ENCODE measurements at regions not wholly inside any gene's neighbourhood (a gene's known extent, or its start where the extent isn't known, plus 50 kb on each side); places are given as distances from the start of the nearest gene placed in this dataset.

DNA sequence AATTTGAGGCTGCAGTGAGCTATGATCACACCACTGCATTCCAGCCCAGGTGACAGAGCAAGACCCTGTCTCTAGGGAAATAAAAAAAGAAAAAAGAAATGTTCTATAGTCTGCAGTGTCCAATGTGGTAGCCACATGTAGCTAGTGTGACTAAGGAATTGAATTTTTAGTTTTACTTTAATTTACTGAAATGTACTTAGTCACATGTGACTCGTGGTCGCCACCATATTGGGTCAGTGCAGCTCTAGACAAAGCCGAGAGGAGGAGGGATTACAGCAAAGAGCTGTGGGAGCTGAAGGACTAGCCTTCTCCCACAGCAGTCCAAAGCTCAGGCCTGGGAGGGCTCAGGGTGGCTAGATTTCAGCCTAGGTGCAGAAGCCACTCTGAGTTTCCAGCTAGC lies 65.9 kb upstream of the NTRK3 start:
- POLR2A ChIA-PET = interaction anchor here (0.5 kb wide), 1 partner anchor 82 kb away, joined by 3 read pairs; no protein-coding TSS in a partner anchor

GRCh38 chr15:88321271-88321670 lies 64.7 kb upstream of the NTRK3 start:
- no peak overlapping the region for H3K4me3 ChIP-seq (ENCODE audit: low read depth, low read length, poor library complexity, severe bottlenecking)
- CTCF ChIA-PET (ENCODE audit: unreplicated experiment) = no interaction called here

More for the DNA sequence above, 65.9 kb upstream of the NTRK3 start:
- no TSS peak for BruUV-seq (replicated peaks)
- no peak for TF ChIP-seq EZH2phosphoT487 (IDR thresholded peaks at IDR 0.05; ENCODE audit: borderline replicate concordance, low read depth, low read length)
- TF ChIP-seq, protein P1, sequence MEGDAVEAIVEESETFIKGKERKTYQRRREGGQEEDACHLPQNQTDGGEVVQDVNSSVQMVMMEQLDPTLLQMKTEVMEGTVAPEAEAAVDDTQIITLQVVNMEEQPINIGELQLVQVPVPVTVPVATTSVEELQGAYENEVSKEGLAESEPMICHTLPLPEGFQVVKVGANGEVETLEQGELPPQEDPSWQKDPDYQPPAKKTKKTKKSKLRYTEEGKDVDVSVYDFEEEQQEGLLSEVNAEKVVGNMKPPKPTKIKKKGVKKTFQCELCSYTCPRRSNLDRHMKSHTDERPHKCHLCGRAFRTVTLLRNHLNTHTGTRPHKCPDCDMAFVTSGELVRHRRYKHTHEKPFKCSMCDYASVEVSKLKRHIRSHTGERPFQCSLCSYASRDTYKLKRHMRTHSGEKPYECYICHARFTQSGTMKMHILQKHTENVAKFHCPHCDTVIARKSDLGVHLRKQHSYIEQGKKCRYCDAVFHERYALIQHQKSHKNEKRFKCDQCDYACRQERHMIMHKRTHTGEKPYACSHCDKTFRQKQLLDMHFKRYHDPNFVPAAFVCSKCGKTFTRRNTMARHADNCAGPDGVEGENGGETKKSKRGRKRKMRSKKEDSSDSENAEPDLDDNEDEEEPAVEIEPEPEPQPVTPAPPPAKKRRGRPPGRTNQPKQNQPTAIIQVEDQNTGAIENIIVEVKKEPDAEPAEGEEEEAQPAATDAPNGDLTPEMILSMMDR (conservative IDR thresholded peaks at IDR 0.05; ENCODE audit: low read length) = no peak
- DNase-seq (ENCODE audit: low spot score) = no peak
- CTCF ChIA-PET (ENCODE audit: unreplicated experiment) = interaction anchor here (0.7 kb wide), 1 partner anchor 9 kb away, joined by 3 read pairs; no protein-coding TSS in a partner anchor
- Histone ChIP-seq H3K79me2 (ENCODE audit: insufficient read depth, low read depth, low read length) (no peaks in the 10 kb centered on the region), H2AFZ (ENCODE audit: low read length) (no peak overlapping the region), H3K27ac (ENCODE audit: low read depth, low read length, poor library complexity, severe bottlenecking) (no peak overlapping the region), H3K4me1 (ENCODE audit: insufficient read depth, low read length, poor library complexity, severe bottlenecking) (no peaks in the 10 kb centered on the region), H3K9me3 (ENCODE audit: low read length) (no peaks in the 10 kb centered on the region), H3K4me2 (ENCODE audit: low read length) (no peak overlapping the region), H4K20me1 (ENCODE audit: insufficient read depth, low read length) (no peaks in the 10 kb centered on the region), H3K36me3 (ENCODE audit: insufficient read depth, low read length) (no peaks in the 10 kb centered on the region), H3K4me3 (ENCODE audit: low read depth, low read length, poor library complexity, severe bottlenecking) (no peak overlapping the region), H3K9me2 (ENCODE audit: insufficient read depth, low read length) (no peaks in the 10 kb centered on the region)
- intact Hi-C loops (cut with micrococcal nuclease; ENCODE audit: unreplicated experiment) = no loop called here

DNA sequence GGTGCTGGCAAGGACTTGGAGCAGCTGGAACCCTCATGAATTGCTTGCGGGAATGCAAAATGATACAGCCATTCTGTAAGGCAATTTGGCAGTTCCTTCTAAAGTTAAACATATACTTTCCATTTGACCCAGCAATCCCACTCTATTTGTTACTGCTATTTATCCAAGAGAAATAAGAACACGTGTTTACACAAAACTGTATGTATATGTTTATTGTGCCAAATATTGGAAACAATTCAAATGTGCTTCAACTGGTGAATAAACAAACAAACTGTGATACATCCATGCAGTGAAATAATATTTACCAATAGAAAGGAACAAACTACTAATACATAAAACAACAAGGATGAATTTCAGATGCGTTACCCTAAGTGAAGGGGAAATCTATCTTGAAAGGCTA lies 60.0 kb upstream of the NTRK3 start:
- no peak overlapping the region for H3K27ac ChIP-seq (ENCODE audit: low read depth, low read length, poor library complexity, severe bottlenecking)
- H4K20me1 ChIP-seq (ENCODE audit: insufficient read depth, low read length) = no peaks in the 10 kb centered on the region
- ChIA-PET CTCF (ENCODE audit: unreplicated experiment) (no interaction called here), POLR2A (interaction anchor here (0.6 kb wide), 1 partner anchor 14 kb away, joined by 3 read pairs; no protein-coding TSS in a partner anchor)
- BruUV-seq (replicated peaks) = no TSS peak
- no peaks in the 10 kb centered on the region for H3K79me2 ChIP-seq (ENCODE audit: insufficient read depth, low read depth, low read length)
- no peak for TF ChIP-seq EZH2phosphoT487 (IDR thresholded peaks at IDR 0.05; ENCODE audit: borderline replicate concordance, low read depth, low read length)
- TF ChIP-seq, protein P1 (conservative IDR thresholded peaks at IDR 0.05; ENCODE audit: low read length) = no peak
- no peaks in the 10 kb centered on the region for H3K9me2 ChIP-seq (ENCODE audit: insufficient read depth, low read length)
- H2AFZ ChIP-seq (ENCODE audit: low read length) = no peak overlapping the region
- no peaks in the 10 kb centered on the region for H3K36me3 ChIP-seq (ENCODE audit: insufficient read depth, low read length)
- intact Hi-C loops (cut with micrococcal nuclease; ENCODE audit: unreplicated experiment) = no loop called here
- H3K4me1 ChIP-seq (ENCODE audit: insufficient read depth, low read length, poor library complexity, severe bottlenecking) = no peaks in the 10 kb centered on the region
- no peak overlapping the region for H3K4me2 ChIP-seq (ENCODE audit: low read length)
- no peak for DNase-seq (ENCODE audit: low spot score)
- no peak overlapping the region for H3K4me3 ChIP-seq (ENCODE audit: low read depth, low read length, poor library complexity, severe bottlenecking)
- H3K9me3 ChIP-seq (ENCODE audit: low read length) = peaks cover 8% of the 10 kb centered on the region; the same call in 1 of the 2 replicates

More at GRCh38 chr15:88321271-88321670, 64.7 kb upstream of the NTRK3 start:
- no peak overlapping the region for H3K4me2 ChIP-seq (ENCODE audit: low read length)
- H3K9me3 ChIP-seq (ENCODE audit: low read length) = no peaks in the 10 kb centered on the region
- POLR2A ChIA-PET = no interaction called here
- H3K27ac ChIP-seq (ENCODE audit: low read depth, low read length, poor library complexity, severe bottlenecking) = no peak overlapping the region
- H3K36me3 ChIP-seq (ENCODE audit: insufficient read depth, low read length) = no peaks in the 10 kb centered on the region
- TF ChIP-seq, protein P1 (conservative IDR thresholded peaks at IDR 0.05; ENCODE audit: low read length) = peak; percentile 42; the same call in 1 of the 2 replicates
- no peak for TF ChIP-seq EZH2phosphoT487 (IDR thresholded peaks at IDR 0.05; ENCODE audit: borderline replicate concordance, low read depth, low read length)
- peak; percentile 45 for DNase-seq (ENCODE audit: low spot score)
- H4K20me1 ChIP-seq (ENCODE audit: insufficient read depth, low read length) = no peaks in the 10 kb centered on the region
- intact Hi-C loops (cut with micrococcal nuclease; ENCODE audit: unreplicated experiment) = loop anchor here (2.0 kb wide), 1 partner anchor 130 kb away; no protein-coding TSS in a partner anchor
- no peaks in the 10 kb centered on the region for H3K4me1 ChIP-seq (ENCODE audit: insufficient read depth, low read length, poor library complexity, severe bottlenecking)
- BruUV-seq (replicated peaks) = no TSS peak
- no peak overlapping the region for H2AFZ ChIP-seq (ENCODE audit: low read length)
- H3K9me2 ChIP-seq (ENCODE audit: insufficient read depth, low read length) = no peaks in the 10 kb centered on the region
- H3K79me2 ChIP-seq (ENCODE audit: insufficient read depth, low read depth, low read length) = no peaks in the 10 kb centered on the region

All from OCI-LY7 (cell line).